WI38 (cell line): ENCODE measurements at regions not wholly inside any gene's neighbourhood (a gene's known extent, or its start where the extent isn't known, plus 50 kb on each side); places are given as distances from the start of the nearest gene placed in this dataset.
"Not testable (repeated sequence)": the region's sequence is repeated elsewhere in the genome, so short reads cannot be mapped to it uniquely, and the experiment has no call there.

ENCODE experiments used
- H3K4me3 ChIP-seq: 2 replicates; pipeline ENCODE4 v1.5.1; 2011; ENCODE audit warnings: low read depth, mild to moderate bottlenecking, control low read depth, low read length
- CTCF ChIP-seq: IDR thresholded peaks from 2 replicates; pipeline ENCODE4 v1.5.1; 2012; ENCODE audit warnings: low read depth, mild to moderate bottlenecking, control low read depth, low read length

GRCh38 chr5:17951392-17952169 lies 317.3 kb downstream of the TAF11L14 start:
- H3K4me3 ChIP-seq = no peak overlapping the region
- no peak for TF ChIP-seq CTCF

GRCh38 chr5:17952231-17952630 lies 318.0 kb downstream of the TAF11L14 start:
- no peak for TF ChIP-seq CTCF
- no peak overlapping the region for H3K4me3 ChIP-seq

- TF ChIP-seq CTCF = no peak
Measured at GRCh38 chr5:17964067-17964466, 329.8 kb downstream of the TAF11L14 start.

GRCh38 chr5:17966640-17967402 lies 332.6 kb downstream of the TAF11L14 start:
- no peak for TF ChIP-seq CTCF
- no peak overlapping the region for H3K4me3 ChIP-seq

More at GRCh38 chr5:17964067-17964466, 329.8 kb downstream of the TAF11L14 start:
- no peak overlapping the region for H3K4me3 ChIP-seq

- H3K4me3 ChIP-seq = no peak overlapping the region
- TF ChIP-seq CTCF = no peak
Measured at GRCh38 chr5:17976404-17976803, 342.1 kb downstream of the TAF11L14 start.

GRCh38 chr5:17978954-17979353 lies 344.7 kb downstream of the TAF11L14 start:
- no peak overlapping the region for H3K4me3 ChIP-seq
- TF ChIP-seq CTCF = no peak

GRCh38 chr5:17982626-17983025 lies 348.4 kb downstream of the TAF11L14 start:
- not testable (repeated sequence) for H3K4me3 ChIP-seq
